HepG2 (cell line): ENCODE measurements at regions not wholly inside any gene's neighbourhood (a gene's known extent, or its start where the extent isn't known, plus 50 kb on each side); places are given as distances from the start of the nearest gene placed in this dataset.

Experiments
- ATAC-seq: fragments of 200-7000 bp; cut with Tn5 transposase; 3 replicates; pipeline ENCODE4 v1.9.1; 2020; ENCODE audit warnings: mild to moderate bottlenecking, moderate library complexity
- BruUV-seq: library from RNA; stranded (reverse); fragments of 400-500 nt; replicated peaks from 2 replicates; lab custom pipeline; 2021; lab: Mats Ljungman, UMichigan
- CTCF ChIA-PET: fragments of 300-600 bp; formaldehyde crosslinking; extraction: SDS; loops from one replicate; lab custom pipeline; 2021; ENCODE audit warnings: low total read pairs, inconsistent platforms, low intra/inter-chr PET ratio; lab: Yijun Ruan, JAX
- POLR2A ChIA-PET: fragments of 350-600 bp; sonication (Branson Sonifier 250); formaldehyde crosslinking; loops from one replicate; lab custom pipeline; 2020; ENCODE audit warnings: antibody characterized with exemption, inconsistent platforms; lab: Yijun Ruan, JAX
- DNase-seq: peaks from one replicate; pipeline ENCODE4 v3.0.0-alpha.2; 2015; ENCODE audit warnings: low spot score
- FAIRE-seq: peaks from 3 replicates; lab custom pipeline; 2011; peaks lifted over from hg19 to GRCh38; lab: Jason Lieb, UNC
- H2AFZ ChIP-seq: one replicate; pipeline ENCODE4 v1.6.1; 2011; ENCODE audit warnings: low read length, inconsistent platforms
- H3K27ac ChIP-seq: fragments of 300-600 bp; 3 replicates; pipeline ENCODE4 v1.8.0; 2011; ENCODE audit warnings: mixed run types, mild to moderate bottlenecking, mixed read lengths, low read length, inconsistent platforms; ENCODE audit not compliant: insufficient read depth; ENCODE audit errors: extremely low read length
- H3K27me3 ChIP-seq, 2 experiments: fragments of 200-600 bp in 1 of 2; 2 replicates in 1 of 2; 3 replicates in 1 of 2; pipeline versions ENCODE4 v1.6.0 to v1.8.0; 2011; ENCODE audit warnings: low read length in 2 of 2, mild to moderate bottlenecking in 2 of 2, moderate library complexity in 2 of 2, inconsistent platforms in 1 of 2; ENCODE audit not compliant: insufficient read depth in 2 of 2, control insufficient read depth in 1 of 2
- H3K36me3 ChIP-seq, 2 experiments: fragments of 200-600 bp in 1 of 2; replicated peaks in 1 of 2; 2 replicates in 1 of 2; 3 replicates in 1 of 2; pipeline versions ENCODE4 v1.5.1 to v1.8.0; 2011; ENCODE audit warnings: low read length in 2 of 2, inconsistent platforms in 1 of 2; ENCODE audit not compliant: insufficient read depth in 2 of 2, control insufficient read depth in 1 of 2
- H3K4me1 ChIP-seq: 2 replicates; pipeline ENCODE4 v1.5.1; 2012; ENCODE audit warnings: low read length, inconsistent platforms; ENCODE audit not compliant: insufficient read depth
- H3K4me2 ChIP-seq: 2 replicates; pipeline ENCODE4 v1.6.0; 2011; ENCODE audit warnings: low read depth, low read length, inconsistent platforms
- H3K4me3 ChIP-seq, 3 experiments: fragments of 200-600 bp in 1 of 3; sonication (generic), shearing (Covaris generic) in 1 of 3; replicated peaks in 1 of 3; 2 replicates each; pipeline ENCODE4 v1.5.1; 2011 to 2016; ENCODE audit warnings: low read length in 3 of 3, inconsistent platforms in 2 of 3, low read depth in 2 of 3, mild to moderate bottlenecking in 2 of 3, control low read depth in 1 of 3, mixed read lengths in 1 of 3; ENCODE audit not compliant: insufficient read depth in 1 of 3
- H3K79me2 ChIP-seq: one replicate; pipeline ENCODE4 v1.6.1; 2011; ENCODE audit warnings: low read length, inconsistent platforms; ENCODE audit not compliant: insufficient read depth
- H3K9ac ChIP-seq: 2 replicates; pipeline ENCODE4 v1.6.0; 2011; ENCODE audit warnings: mild to moderate bottlenecking, low read depth, low read length, inconsistent platforms; ENCODE audit not compliant: insufficient read depth
- H3K9me3 ChIP-seq: 2 replicates; pipeline ENCODE4 v1.5.1; 2012; ENCODE audit warnings: mild to moderate bottlenecking, low read length
- H4K20me1 ChIP-seq: 2 replicates; pipeline ENCODE4 v1.6.0; 2011; ENCODE audit warnings: inconsistent platforms, mild to moderate bottlenecking, low read length, moderate library complexity; ENCODE audit not compliant: insufficient read depth
- AGO2 ChIP-seq: fragments of 200-400 bp; formaldehyde crosslinking; optimal IDR thresholded peaks from 2 replicates; pipeline ENCODE3; 2017; ENCODE audit warnings: mild to moderate bottlenecking, low read depth, low read length, moderate library complexity
- MIER2 ChIP-seq: IDR thresholded peaks from 2 replicates; pipeline ENCODE4 v1.6.1; 2016; ENCODE audit warnings: missing biosample characterization, missing genetic modification reagents
- REST ChIP-seq, 2 experiments: IDR thresholded peaks; 2 replicates each; pipeline ENCODE4 v1.6.1; 2011 to 2012; ENCODE audit warnings: low read length in 2 of 2, borderline replicate concordance in 1 of 2, low read depth in 1 of 2, mild to moderate bottlenecking in 1 of 2, moderate library complexity in 1 of 2
- SMARCE1 ChIP-seq: fragments of 450-650 bp; IDR thresholded peaks from 2 replicates; pipeline ENCODE4 v1.6.1; 2017; ENCODE audit warnings: borderline replicate concordance
- ZBTB1 ChIP-seq: sonication (generic); formaldehyde crosslinking; IDR thresholded peaks from 2 replicates; pipeline ENCODE4 v1.4.0; 2020; ENCODE audit warnings: missing genetic modification reagents, borderline replicate concordance
- ZNF550 ChIP-seq: sonication (generic); formaldehyde crosslinking; IDR thresholded peaks from 2 replicates; pipeline ENCODE4 v1.4.0; 2020; ENCODE audit warnings: mild to moderate bottlenecking, missing genetic modification reagents, borderline replicate concordance
- WGBS: methylation state at CpG from one replicate; pipeline ENCODE4 v1.1.6; 2017; ENCODE audit warnings: low lambda C conversion rate; 5-methylcytosine and 5-hydroxymethylcytosine counted together
- in situ Hi-C: cut with HindIII; loops from 2 replicates; pipeline ENCODE4 v1.10.0; 2017; ENCODE audit warnings: low pct_unique_long_range_greater_than_20kb; ENCODE audit not compliant: extremely low pct_ligation_motif_present
- intact Hi-C: fragments of 100-400 bp; cut with micrococcal nuclease; formaldehyde crosslinking; loops from one replicate; pipeline ENCODE4 v1.10.0; 2022; ENCODE audit not compliant: unreplicated experiment

- Histone ChIP-seq H2AFZ (no peak overlapping the region), H3K4me2 (no peak overlapping the region), H3K9ac (no peak overlapping the region), H3K9me3 (no peaks in the 10 kb centered on the region), H3K4me3 (no peak overlapping the region), H3K4me1 (0 out of 2 replicates have a peak, but pooled peaks cover 3% of the 10 kb centered on the region), H3K79me2 (no peaks in the 10 kb centered on the region), H3K27ac (no peak overlapping the region), H3K36me3 (no peaks in the 10 kb centered on the region), H4K20me1 (no peaks in the 10 kb centered on the region), H3K27me3 (no peaks in the 10 kb centered on the region)
- in situ Hi-C loops, result no loop called here
- FAIRE-seq (no peak), ATAC-seq (no peak), DNase-seq (no peak)
- no peak for TF ChIP-seq ZNF550 (CRISPR knock-in tag)
- no peak for TF ChIP-seq ZBTB1
- no peak for TF ChIP-seq SMARCE1
- intact Hi-C loops, result no loop called here
- ChIA-PET CTCF (no interaction called here), POLR2A (no interaction called here)
- no TSS peak for BruUV-seq
Measured at GRCh38 chr9:120256146-120256545, 323.8 kb downstream of the CDK5RAP2 start.

GRCh38 chr9:120252248-120252647, 327.7 kb downstream of the CDK5RAP2 start:
- Histone ChIP-seq H3K79me2 (no peaks in the 10 kb centered on the region), H3K9me3 (no peaks in the 10 kb centered on the region), H3K27me3 (no peaks in the 10 kb centered on the region), H3K4me2 (no peak overlapping the region), H2AFZ (no peak overlapping the region), H4K20me1 (no peaks in the 10 kb centered on the region)
- 0% methylated on average over 2 of the region's 2 CpGs for WGBS
- ATAC-seq (no peak), DNase-seq (no peak), FAIRE-seq (no peak)
- POLR2A ChIA-PET, result no interaction called here
- no TSS peak for BruUV-seq
- intact Hi-C loops, result no loop called here
- peak; percentile 21 to 88 for TF ChIP-seq REST (IDR thresholded peaks at IDR 0.05; ENCODE audit: borderline replicate concordance in 1 of 2, low read depth in 1 of 2, low read length in 2 of 2)
- TF ChIP-seq MIER2, result peak; percentile 77; the same call in 1 of the 2 replicates
- TF ChIP-seq AGO2, result no peak
- TF ChIP-seq, all 625 proteins: peak for 2
- H3K9ac ChIP-seq, result no peak overlapping the region
- no peaks in the 10 kb centered on the region for H3K36me3 ChIP-seq
- H3K27ac ChIP-seq, result no peak overlapping the region
- H3K4me3 ChIP-seq, result no peak overlapping the region
- H3K4me1 ChIP-seq, result no peaks in the 10 kb centered on the region
- in situ Hi-C loops, result no loop called here
- CTCF ChIA-PET, result no interaction called here
